ENCODE measurements at regions not wholly inside any gene's neighbourhood (a gene's known extent, or its start where the extent isn't known, plus 50 kb on each side); places are given as distances from the start of the nearest gene placed in this dataset.

- no peaks in the 10 kb centered on the region for H3K36me3 ChIP-seq (ENCODE audit: control insufficient read depth in 1 of 2, insufficient read depth in 2 of 2, low read length in 2 of 2)
- ChIA-PET POLR2A (no interaction called here), RAD21 (ENCODE audit: low non-redundant PET in 1 of 2, low total read pairs in 2 of 2, uncharacterized antibody in 2 of 2, unreplicated experiment in 2 of 2) (no interaction called here), CTCF (no interaction called here)
- no peaks in the 10 kb centered on the region for H3K27me3 ChIP-seq (ENCODE audit: insufficient read depth, low read length)
- BruUV-seq (replicated peaks) = no TSS peak
- H3K9me2 ChIP-seq (ENCODE audit: insufficient read depth) = no peaks in the 10 kb centered on the region
- DNase-seq (ENCODE audit: low read depth, low spot score) (no peak), ATAC-seq (no peak)
- H3K4me3 ChIP-seq (replicated peaks in 1 of 2; ENCODE audit: low read depth in 1 of 2, low read length in 2 of 2) = no peak overlapping the region
- TF ChIP-seq RAD21 (IDR thresholded peaks at IDR 0.05; ENCODE audit: low read depth) = no peak
- TF ChIP-seq ZBTB33 (IDR thresholded peaks at IDR 0.05; ENCODE audit: extremely low read depth, insufficient replicate concordance, low read length) = no peak
- no peak for TF ChIP-seq TCF7L2 (IDR thresholded peaks at IDR 0.05; ENCODE audit: borderline replicate concordance, extremely low read depth, insufficient read depth, insufficient read length)
- TF ChIP-seq FOSL1 (IDR thresholded peaks at IDR 0.05; ENCODE audit: low read depth) = no peak
- TF ChIP-seq EZH2 (IDR thresholded peaks at IDR 0.05) = no peak
- TF ChIP-seq EGR1 (IDR thresholded peaks at IDR 0.05; ENCODE audit: low read depth) = no peak
- no peak for TF ChIP-seq SRF (IDR thresholded peaks at IDR 0.05; ENCODE audit: low read depth)
- TF ChIP-seq POLR2A (IDR thresholded peaks at IDR 0.05; ENCODE audit: borderline replicate concordance, extremely low read depth, insufficient read depth, insufficient read length) = no peak
- no peak for TF ChIP-seq REST (IDR thresholded peaks at IDR 0.05; ENCODE audit: low read depth)
- no peak for TF ChIP-seq MAX (IDR thresholded peaks at IDR 0.05)
- no peak for TF ChIP-seq SIN3A (IDR thresholded peaks at IDR 0.05; ENCODE audit: low read depth)
- no peak for TF ChIP-seq ELF1 (IDR thresholded peaks at IDR 0.05; ENCODE audit: borderline replicate concordance, low read depth)
- no peak for TF ChIP-seq ZNF274 (IDR thresholded peaks at IDR 0.05; ENCODE audit: low read depth, low read length)
- no peak for TF ChIP-seq JUND (IDR thresholded peaks at IDR 0.05)
- no peak for TF ChIP-seq ATF3 (IDR thresholded peaks at IDR 0.05)
- no peak for TF ChIP-seq YY1 (IDR thresholded peaks at IDR 0.05; ENCODE audit: extremely low read depth, insufficient replicate concordance, low read depth, low read length)
- H3K79me2 ChIP-seq (ENCODE audit: insufficient read depth, low read length) = no peaks in the 10 kb centered on the region
- no peak overlapping the region for H2AFZ ChIP-seq (ENCODE audit: low read depth, low read length, poor library complexity, severe bottlenecking)
- no peak overlapping the region for H3K9ac ChIP-seq (ENCODE audit: low read length)
- no peak overlapping the region for H3K27ac ChIP-seq (ENCODE audit: low read depth, low read length)
- H4K20me1 ChIP-seq (ENCODE audit: insufficient read depth) = no peaks in the 10 kb centered on the region
- H3K4me1 ChIP-seq (ENCODE audit: control insufficient read depth in 1 of 2, insufficient read depth in 2 of 2, low read length in 2 of 2) = no peaks in the 10 kb centered on the region
- H3K4me2 ChIP-seq (ENCODE audit: low read length) = no peak overlapping the region
- no peaks in the 10 kb centered on the region for H3K9me3 ChIP-seq (ENCODE audit: control insufficient read depth in 1 of 2, insufficient read depth in 1 of 2, low read depth in 1 of 2, low read length in 2 of 2)
- intact Hi-C loops (cut with micrococcal nuclease) = no loop called here
These were observed 619.2 kb downstream of the RAPGEF2 start for GRCh38 chr4:159722052-159722451.

Data from HCT116 (cell line).